ENCODE measurements at regions not wholly inside any gene's neighbourhood (a gene's known extent, or its start where the extent isn't known, plus 50 kb on each side); places are given as distances from the start of the nearest gene placed in this dataset.

DNA sequence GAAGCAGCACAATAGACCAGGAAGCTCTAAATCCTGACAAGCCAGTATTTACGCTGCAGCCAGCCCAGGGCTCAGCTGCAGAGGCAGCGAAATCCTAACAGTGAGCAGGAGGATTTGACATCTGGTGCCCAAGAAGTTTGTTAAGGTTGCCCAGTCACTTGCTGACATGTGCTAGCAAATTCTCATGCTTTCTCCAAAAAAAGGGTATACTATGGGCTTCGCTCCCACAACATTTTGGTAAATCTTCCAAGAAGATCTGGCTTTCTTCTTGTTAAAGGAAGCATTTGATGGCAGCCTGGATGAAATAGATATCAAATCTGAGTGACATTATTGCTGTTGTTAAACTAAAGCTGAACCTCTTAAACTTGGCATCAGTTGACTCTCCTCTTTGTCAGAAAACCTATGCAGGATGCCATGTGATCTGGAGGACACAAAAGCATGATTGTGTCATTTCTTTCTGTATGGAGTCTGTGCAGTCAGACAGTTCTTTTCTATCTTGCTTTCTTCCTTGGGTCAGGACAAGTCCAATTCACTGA is 949.7 kb upstream of the RBFOX1 start:
- TF ChIP-seq, protein P1, sequence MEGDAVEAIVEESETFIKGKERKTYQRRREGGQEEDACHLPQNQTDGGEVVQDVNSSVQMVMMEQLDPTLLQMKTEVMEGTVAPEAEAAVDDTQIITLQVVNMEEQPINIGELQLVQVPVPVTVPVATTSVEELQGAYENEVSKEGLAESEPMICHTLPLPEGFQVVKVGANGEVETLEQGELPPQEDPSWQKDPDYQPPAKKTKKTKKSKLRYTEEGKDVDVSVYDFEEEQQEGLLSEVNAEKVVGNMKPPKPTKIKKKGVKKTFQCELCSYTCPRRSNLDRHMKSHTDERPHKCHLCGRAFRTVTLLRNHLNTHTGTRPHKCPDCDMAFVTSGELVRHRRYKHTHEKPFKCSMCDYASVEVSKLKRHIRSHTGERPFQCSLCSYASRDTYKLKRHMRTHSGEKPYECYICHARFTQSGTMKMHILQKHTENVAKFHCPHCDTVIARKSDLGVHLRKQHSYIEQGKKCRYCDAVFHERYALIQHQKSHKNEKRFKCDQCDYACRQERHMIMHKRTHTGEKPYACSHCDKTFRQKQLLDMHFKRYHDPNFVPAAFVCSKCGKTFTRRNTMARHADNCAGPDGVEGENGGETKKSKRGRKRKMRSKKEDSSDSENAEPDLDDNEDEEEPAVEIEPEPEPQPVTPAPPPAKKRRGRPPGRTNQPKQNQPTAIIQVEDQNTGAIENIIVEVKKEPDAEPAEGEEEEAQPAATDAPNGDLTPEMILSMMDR (IDR thresholded peaks at IDR 0.05 in 8 of 11, conservative IDR thresholded peaks at IDR 0.05 in 3 of 11): no peak
- TF ChIP-seq POLR2A (IDR thresholded peaks at IDR 0.05): no peak
